COLO668 (cell line): ENCODE measurements at regions not wholly inside any gene's neighbourhood (a gene's known extent, or its start where the extent isn't known, plus 50 kb on each side); places are given as distances from the start of the nearest gene placed in this dataset.
"Not testable (repeated sequence)": the region's sequence is repeated elsewhere in the genome, so short reads cannot be mapped to it uniquely, and the experiment has no call there.

Experiments used
- DNase-seq: peaks from one replicate; lab custom pipeline; 2025; ENCODE audit not compliant: unreplicated experiment; lab: John Stamatoyannopoulos, UW

- no peak for DNase-seq
Observed at GRCh38 chr16:54985156-54985555, 54.5 kb downstream of the IRX5 start.

- DNase-seq = no peak
Observed at GRCh38 chr16:54985668-54986067, 55.0 kb downstream of the IRX5 start.

- no peak for DNase-seq
Observed at GRCh38 chr16:54986409-54986808, 55.7 kb downstream of the IRX5 start.

- no peak for DNase-seq
Observed at GRCh38 chr16:54987081-54987480, 56.4 kb downstream of the IRX5 start.

GRCh38 chr16:54991525-54991924 is 60.9 kb downstream of the IRX5 start:
- no peak for DNase-seq

GRCh38 chr16:54991946-54992345 is 61.3 kb downstream of the IRX5 start:
- DNase-seq = not testable (repeated sequence)

- DNase-seq = no peak
Observed at GRCh38 chr16:54993106-54993895, 62.6 kb downstream of the IRX5 start.

- DNase-seq = no peak
Observed at GRCh38 chr16:54996186-54996585, 65.5 kb downstream of the IRX5 start.

- no peak for DNase-seq
Observed at GRCh38 chr16:54998834-54999233, 68.2 kb downstream of the IRX5 start.

- no peak for DNase-seq
Observed at GRCh38 chr16:54999481-54999880, 68.8 kb downstream of the IRX5 start.

- DNase-seq = no peak
Observed at GRCh38 chr16:55000595-55000994, 69.9 kb downstream of the IRX5 start.

GRCh38 chr16:55001931-55002330 is 71.3 kb downstream of the IRX5 start:
- no peak for DNase-seq

- no peak for DNase-seq
Observed at GRCh38 chr16:55002419-55002818, 71.8 kb downstream of the IRX5 start.

- DNase-seq = no peak
Observed at GRCh38 chr16:55003306-55003705, 72.6 kb downstream of the IRX5 start.

GRCh38 chr16:55003916-55004315 is 73.3 kb downstream of the IRX5 start:
- DNase-seq = no peak

GRCh38 chr16:55007504-55007903 is 76.8 kb downstream of the IRX5 start:
- DNase-seq = no peak

- DNase-seq = no peak
Observed at GRCh38 chr16:55008836-55009510, 78.3 kb downstream of the IRX5 start.

- no peak for DNase-seq
Observed at GRCh38 chr16:55009581-55009980, 78.9 kb downstream of the IRX5 start.

GRCh38 chr16:55010492-55011160 is 80.0 kb downstream of the IRX5 start:
- no peak for DNase-seq

GRCh38 chr16:55012362-55012761 is 81.7 kb downstream of the IRX5 start:
- no peak for DNase-seq

GRCh38 chr16:55012793-55013192 is 82.1 kb downstream of the IRX5 start:
- no peak for DNase-seq

GRCh38 chr16:55014022-55014421 is 83.4 kb downstream of the IRX5 start:
- no peak for DNase-seq
